ENCODE measurements at regions not wholly inside any gene's neighbourhood (a gene's known extent, or its start where the extent isn't known, plus 50 kb on each side); places are given as distances from the start of the nearest gene placed in this dataset.

- no peak for DNase-seq
Observed at GRCh38 chr2:129296806-129297205, 682.7 kb upstream of the RAB6C start.

- DNase-seq = no peak
Observed at GRCh38 chr2:129297430-129297829, 682.0 kb upstream of the RAB6C start.

- no peak for DNase-seq
Observed at GRCh38 chr2:129299338-129299737, 680.1 kb upstream of the RAB6C start.

GRCh38 chr2:129299756-129300155 lies 679.7 kb upstream of the RAB6C start:
- no peak for DNase-seq

- DNase-seq = no peak
Observed at GRCh38 chr2:129300456-129300855, 679.0 kb upstream of the RAB6C start.

- DNase-seq = no peak
Observed at GRCh38 chr2:129301431-129301913, 678.0 kb upstream of the RAB6C start.

GRCh38 chr2:129302106-129302505 lies 677.4 kb upstream of the RAB6C start:
- DNase-seq = no peak

- DNase-seq = no peak
Observed at GRCh38 chr2:129302561-129303183, 676.8 kb upstream of the RAB6C start.

GRCh38 chr2:129314120-129314519 lies 665.3 kb upstream of the RAB6C start:
- no peak for DNase-seq

- no peak for DNase-seq
Observed at GRCh38 chr2:129318581-129319421, 660.7 kb upstream of the RAB6C start.

GRCh38 chr2:129319422-129319717 lies 660.1 kb upstream of the RAB6C start:
- no peak for DNase-seq

- no peak for DNase-seq
Observed at GRCh38 chr2:129320288-129320687, 659.2 kb upstream of the RAB6C start.

GRCh38 chr2:129324349-129324748 lies 655.1 kb upstream of the RAB6C start:
- DNase-seq = no peak

- no peak for DNase-seq
Observed at GRCh38 chr2:129325151-129325550, 654.3 kb upstream of the RAB6C start.

- DNase-seq = no peak
Observed at GRCh38 chr2:129329574-129329973, 649.9 kb upstream of the RAB6C start.

GRCh38 chr2:129330504-129330903 lies 649.0 kb upstream of the RAB6C start:
- no peak for DNase-seq

- DNase-seq = no peak
Observed at GRCh38 chr2:129331638-129332037, 647.8 kb upstream of the RAB6C start.

GRCh38 chr2:129334128-129334527 lies 645.3 kb upstream of the RAB6C start:
- DNase-seq = no peak

- no peak for DNase-seq
Observed at GRCh38 chr2:129334696-129335410, 644.6 kb upstream of the RAB6C start.

GRCh38 chr2:129336276-129336675 lies 643.2 kb upstream of the RAB6C start:
- DNase-seq = no peak

- DNase-seq = no peak
Observed at GRCh38 chr2:129337076-129337475, 642.4 kb upstream of the RAB6C start.

- no peak for DNase-seq
Observed at GRCh38 chr2:129345540-129345939, 633.9 kb upstream of the RAB6C start.

GRCh38 chr2:129347486-129348217 lies 631.8 kb upstream of the RAB6C start:
- no peak for DNase-seq
